SK-N-MC (cell line): ENCODE measurements at regions not wholly inside any gene's neighbourhood (a gene's known extent, or its start where the extent isn't known, plus 50 kb on each side); places are given as distances from the start of the nearest gene placed in this dataset.
"Not testable (repeated sequence)": the region's sequence is repeated elsewhere in the genome, so short reads cannot be mapped to it uniquely, and the experiment has no call there.

Experiments used
- EZH2 ChIP-seq: fragments of 200-600 bp; sonication (generic); IDR thresholded peaks from one replicate; pipeline ENCODE4 v1.6.1; 2017; ENCODE audit warnings: antibody characterized with exemption
- FOXP2 ChIP-seq: optimal IDR thresholded peaks from 2 replicates; pipeline ENCODE3; 2011; ENCODE audit warnings: mild to moderate bottlenecking, moderate library complexity; ENCODE audit not compliant: insufficient read depth; ENCODE audit errors: extremely low read length, control extremely low read depth
- POLR2AphosphoS5 ChIP-seq: IDR thresholded peaks from 2 replicates; pipeline ENCODE4 v1.6.1; 2012; ENCODE audit warnings: mild to moderate bottlenecking, low read depth, low read length, borderline replicate concordance

GRCh38 chr4:189733507-189733906 is 207.2 kb upstream of the FRG1 start:
- TF ChIP-seq POLR2AphosphoS5, EZH2, FOXP2: not testable (repeated sequence)
